ENCODE measurements at regions not wholly inside any gene's neighbourhood (a gene's known extent, or its start where the extent isn't known, plus 50 kb on each side); places are given as distances from the start of the nearest gene placed in this dataset.

- Histone ChIP-seq H3K27me3 (replicated peaks in 1 of 7) (no peaks in the 10 kb centered on the region), H3K9me3 (no peaks in the 10 kb centered on the region), H3K4me3 (no peak overlapping the region), H3K27ac (peak overlapping the region in 2 of 8 donors; percentile 12 to 14), H3K4me1 (peaks cover 0 to 3% (median 0%) of the 10 kb centered on the region in 6 donors), H3K36me3 (no peaks in the 10 kb centered on the region)
- no peak for TF ChIP-seq POLR2AphosphoS5 (IDR thresholded peaks at IDR 0.05)
- no peak for TF ChIP-seq POLR2A (IDR thresholded peaks at IDR 0.05)
- no peak for TF ChIP-seq CTCF (IDR thresholded peaks at IDR 0.05 in 8 of 11, conservative IDR thresholded peaks at IDR 0.05 in 3 of 11)
- DNase-seq: no peak
- intact Hi-C loops (cut with DNase I; ENCODE audit: low total_unique reads): no loop called here
These were observed 135.9 kb upstream of the RPS23 start for GRCh38 chr5:82414041-82414388.

- TF ChIP-seq CTCF (IDR thresholded peaks at IDR 0.05 in 8 of 11, conservative IDR thresholded peaks at IDR 0.05 in 3 of 11) (no peak), POLR2AphosphoS5 (IDR thresholded peaks at IDR 0.05) (no peak), POLR2A (IDR thresholded peaks at IDR 0.05) (no peak)
- Histone ChIP-seq H3K4me3 (no peak overlapping the region), H3K36me3 (no peaks in the 10 kb centered on the region), H3K4me1 (peaks cover 0 to 3% (median 0%) of the 10 kb centered on the region in 6 donors), H3K27me3 (replicated peaks in 1 of 7) (no peaks in the 10 kb centered on the region), H3K27ac (peak overlapping the region in 7 of 8 donors; percentile 14 to 71 (median 51)), H3K9me3 (no peaks in the 10 kb centered on the region)
- intact Hi-C loops (cut with DNase I; ENCODE audit: low total_unique reads): no loop called here
- 50 to 59% (median 51%) methylated on average over 7 of the region's 7 CpGs for WGBS, 5 donors
- no peak for DNase-seq
These were observed 135.3 kb upstream of the RPS23 start for GRCh38 chr5:82413302-82414040.

GRCh38 chr5:82408033-82408432 is 129.9 kb upstream of the RPS23 start:
- Histone ChIP-seq H3K36me3 (no peaks in the 10 kb centered on the region), H3K4me3 (no peak overlapping the region), H3K4me1 (no peaks in the 10 kb centered on the region), H3K27ac (no peak overlapping the region), H3K9me3 (peaks cover 0 to 21% (median 16%) of the 10 kb centered on the region in 8 donors), H3K27me3 (replicated peaks in 1 of 7) (no peaks in the 10 kb centered on the region)
- TF ChIP-seq POLR2AphosphoS5 (IDR thresholded peaks at IDR 0.05): no peak
- no peak for TF ChIP-seq CTCF (IDR thresholded peaks at IDR 0.05 in 8 of 11, conservative IDR thresholded peaks at IDR 0.05 in 3 of 11)
- TF ChIP-seq POLR2A (IDR thresholded peaks at IDR 0.05): no peak
- 83 to 94% (median 92%) methylated on average over 3 of the region's 3 CpGs for WGBS, 5 donors
- intact Hi-C loops (cut with DNase I; ENCODE audit: low total_unique reads): no loop called here
- no peak for DNase-seq

- Histone ChIP-seq H3K4me3 (no peak overlapping the region), H3K9me3 (peaks cover 0 to 21% (median 16%) of the 10 kb centered on the region in 8 donors), H3K4me1 (no peaks in the 10 kb centered on the region), H3K27ac (no peak overlapping the region), H3K36me3 (no peaks in the 10 kb centered on the region), H3K27me3 (replicated peaks in 1 of 7) (no peaks in the 10 kb centered on the region)
- 59 to 76% (median 66%) methylated on average over 13 of the region's 13 CpGs for WGBS, 5 donors
- no peak for TF ChIP-seq POLR2A (IDR thresholded peaks at IDR 0.05)
- no peak for TF ChIP-seq CTCF (IDR thresholded peaks at IDR 0.05 in 8 of 11, conservative IDR thresholded peaks at IDR 0.05 in 3 of 11)
- no peak for DNase-seq
- intact Hi-C loops (cut with DNase I; ENCODE audit: low total_unique reads): no loop called here
These were observed 128.1 kb upstream of the RPS23 start for GRCh38 chr5:82406205-82406773.
